ENCODE measurements at regions not wholly inside any gene's neighbourhood (a gene's known extent, or its start where the extent isn't known, plus 50 kb on each side); places are given as distances from the start of the nearest gene placed in this dataset.

GRCh38 chr14:97266653-97267052 is 469.5 kb downstream of the VRK1 start:
- Histone ChIP-seq H2AK5ac (ENCODE audit: low read depth, low read length) (no peak overlapping the region), H2BK120ac (ENCODE audit: low read depth, low read length) (no peak overlapping the region), H3K9me1 (ENCODE audit: insufficient read depth, low read length) (no peaks in the 10 kb centered on the region), H4K91ac (ENCODE audit: insufficient read depth, low read depth, low read length) (no peak overlapping the region), H3K27ac (ENCODE audit: insufficient read depth, low read length) (no peak overlapping the region), H4K20me1 (ENCODE audit: insufficient read depth, low read length) (no peaks in the 10 kb centered on the region), H3K9me3 (ENCODE audit: control insufficient read depth, insufficient read depth, low read length) (peaks cover 15% of the 10 kb centered on the region), H3K56ac (ENCODE audit: extremely low read depth, insufficient read depth, low read length) (no peak overlapping the region), H2BK20ac (ENCODE audit: low read depth, low read length) (no peak overlapping the region), H3K36me3 (ENCODE audit: control insufficient read depth, insufficient read depth, low read length) (no peaks in the 10 kb centered on the region), H3K4me3 (ENCODE audit: insufficient read depth, low read depth, low read length) (no peak overlapping the region), H3K23ac (ENCODE audit: low read depth, low read length) (no peak overlapping the region), H2AK9ac (replicated peaks; ENCODE audit: low read depth, low read length, poor library complexity) (no peak overlapping the region), H4K8ac (ENCODE audit: low read depth in 2 of 2, low read length in 2 of 2) (no peak overlapping the region), H4K5ac (ENCODE audit: low read depth, low read length) (no peak overlapping the region), H3K14ac (replicated peaks; ENCODE audit: low read depth, low read length) (no peak overlapping the region), H3K4me2 (ENCODE audit: low read depth, low read length) (no peak overlapping the region), H3K9ac (ENCODE audit: low read depth, low read length) (no peak overlapping the region), H3K79me1 (ENCODE audit: low read depth in 1 of 2, low read length in 2 of 2) (no peaks in the 10 kb centered on the region), H2AFZ (replicated peaks; ENCODE audit: low read length, poor library complexity) (no peak overlapping the region), H3K4me1 (ENCODE audit: control insufficient read depth, insufficient read depth, low read length) (no peaks in the 10 kb centered on the region), H3K27me3 (ENCODE audit: control insufficient read depth, insufficient read depth, low read length) (no peaks in the 10 kb centered on the region), H3K18ac (ENCODE audit: low read depth, low read length) (no peak overlapping the region), H3K4ac (ENCODE audit: low read depth, low read length) (no peak overlapping the region), H2BK15ac (ENCODE audit: low read depth, low read length) (no peak overlapping the region), H2BK5ac (ENCODE audit: low read depth, low read length, poor library complexity, severe bottlenecking) (no peak overlapping the region)
- ChIA-PET CTCF (no interaction called here), POLR2A (ENCODE audit: unreplicated experiment) (no interaction called here)
- in situ Hi-C loops (cut with MboI; ENCODE audit: low sequenced_read_pairs), result no loop called here
- no TSS peak for BruUV-seq (replicated peaks)
- dilution Hi-C loops (cut with HindIII; ENCODE audit: low sequenced_read_pairs, unreplicated experiment), result no loop called here
- ATAC-seq (ENCODE audit: low read depth), result no peak
- intact Hi-C loops (cut with micrococcal nuclease), result no loop called here
- TF ChIP-seq POLR2A (IDR thresholded peaks at IDR 0.05; ENCODE audit: low read depth, low read length), result no peak
- no peak for TF ChIP-seq USF2 (IDR thresholded peaks at IDR 0.05; ENCODE audit: low read depth, low read length)
- TF ChIP-seq RAD21 (IDR thresholded peaks at IDR 0.05; ENCODE audit: low read length), result no peak
- TF ChIP-seq MAZ (IDR thresholded peaks at IDR 0.05; ENCODE audit: borderline replicate concordance, low read depth, low read length), result no peak
- no peak for TF ChIP-seq MXI1 (IDR thresholded peaks at IDR 0.05; ENCODE audit: borderline replicate concordance, low read depth, low read length)
- TF ChIP-seq RCOR1 (IDR thresholded peaks at IDR 0.05; ENCODE audit: insufficient replicate concordance, low read length), result no peak
- no peak for TF ChIP-seq CTCF (conservative IDR thresholded peaks at IDR 0.05; ENCODE audit: low read depth, low read length)
- no peak for TF ChIP-seq FOS (IDR thresholded peaks at IDR 0.05; ENCODE audit: low read depth, low read length)
- no CpG with 5 or more reads among the region's 2 CpGs for WGBS, 2 experiments (ENCODE audit: extremely low coverage in 2 of 2, insufficient read length in 1 of 2)
- no peak for DNase-seq

Measured in IMR-90 (cell line).